ENCODE measurements at regions not wholly inside any gene's neighbourhood (a gene's known extent, or its start where the extent isn't known, plus 50 kb on each side); places are given as distances from the start of the nearest gene placed in this dataset.
"Not testable (repeated sequence)": the region's sequence is repeated elsewhere in the genome, so short reads cannot be mapped to it uniquely, and the experiment has no call there.

- Histone ChIP-seq H3K4me3 (ENCODE audit: low read length in 2 of 2) (no peak overlapping the region), H3K79me1 (ENCODE audit: low read depth, low read length) (no peaks in the 10 kb centered on the region), H3K18ac (ENCODE audit: low read length) (no peak overlapping the region), H4K8ac (ENCODE audit: low read depth, low read length) (no peak overlapping the region), H3K9me3 (replicated peaks in 1 of 2; ENCODE audit: control insufficient read depth in 2 of 2, insufficient read depth in 1 of 2, low read depth in 1 of 2, low read length in 2 of 2) (no peaks in the 10 kb centered on the region), H3K27me3 (ENCODE audit: control insufficient read depth in 3 of 3, insufficient read depth in 3 of 3, low read depth in 1 of 3, low read length in 3 of 3) (no peaks in the 10 kb centered on the region), H3K14ac (ENCODE audit: low read length) (no peak overlapping the region), H2AK5ac (ENCODE audit: low read depth, low read length) (no peak overlapping the region), H2BK120ac (ENCODE audit: low read depth, low read length) (no peak overlapping the region), H2BK5ac (ENCODE audit: low read length) (no peak overlapping the region), H2BK15ac (ENCODE audit: low read length) (peak overlapping the region; percentile 2), H3K27ac (replicated peaks; ENCODE audit: low read length) (no peak overlapping the region), H3K9ac (ENCODE audit: low read depth, low read length, poor library complexity) (no peak overlapping the region), H2BK12ac (ENCODE audit: low read length) (no peak overlapping the region), H3K4me1 (ENCODE audit: control insufficient read depth in 2 of 2, insufficient read depth in 1 of 2, low read depth in 1 of 2, low read length in 2 of 2) (no peaks in the 10 kb centered on the region), H3K23ac (ENCODE audit: low read depth, low read length, poor library complexity) (no peak overlapping the region), H3K4me2 (ENCODE audit: insufficient read depth, low read length, poor library complexity, severe bottlenecking) (no peak overlapping the region), H2AFZ (ENCODE audit: low read length) (no peak overlapping the region), H3K36me3 (replicated peaks in 1 of 2; ENCODE audit: control insufficient read depth in 2 of 2, insufficient read depth in 2 of 2, low read length in 2 of 2) (no peaks in the 10 kb centered on the region), H4K91ac (ENCODE audit: low read depth, low read length, poor library complexity) (no peak overlapping the region), H3K4ac (ENCODE audit: low read length) (no peak overlapping the region)
- no peak for DNase-seq (ENCODE audit: low spot score)
- no CpG with 5 or more reads among the region's 12 CpGs for WGBS, 2 donors (ENCODE audit: extremely low coverage in 2 of 2, insufficient read length in 2 of 2, insufficient replicate concordance in 1 of 2)
These were observed 150.3 kb upstream of the CHST15 start for GRCh38 chr10:124243702-124244121.

- Histone ChIP-seq H3K27me3 (ENCODE audit: control insufficient read depth in 3 of 3, insufficient read depth in 3 of 3, low read depth in 1 of 3, low read length in 3 of 3) (no peaks in the 10 kb centered on the region), H4K8ac (ENCODE audit: low read depth, low read length) (no peak overlapping the region), H3K4me3 (ENCODE audit: low read length in 2 of 2) (no peak overlapping the region), H3K9me3 (replicated peaks in 1 of 2; ENCODE audit: control insufficient read depth in 2 of 2, insufficient read depth in 1 of 2, low read depth in 1 of 2, low read length in 2 of 2) (no peaks in the 10 kb centered on the region), H2BK120ac (ENCODE audit: low read depth, low read length) (no peak overlapping the region), H2AFZ (ENCODE audit: low read length) (no peak overlapping the region), H2BK15ac (ENCODE audit: low read length) (no peak overlapping the region), H3K14ac (ENCODE audit: low read length) (no peak overlapping the region), H3K18ac (ENCODE audit: low read length) (no peak overlapping the region), H3K4me1 (ENCODE audit: control insufficient read depth in 2 of 2, insufficient read depth in 1 of 2, low read depth in 1 of 2, low read length in 2 of 2) (no peaks in the 10 kb centered on the region), H3K27ac (replicated peaks; ENCODE audit: low read length) (no peak overlapping the region), H2AK5ac (ENCODE audit: low read depth, low read length) (no peak overlapping the region), H2BK12ac (ENCODE audit: low read length) (no peak overlapping the region), H3K4me2 (ENCODE audit: insufficient read depth, low read length, poor library complexity, severe bottlenecking) (no peak overlapping the region), H3K79me1 (ENCODE audit: low read depth, low read length) (no peaks in the 10 kb centered on the region), H3K9ac (ENCODE audit: low read depth, low read length, poor library complexity) (no peak overlapping the region), H3K36me3 (replicated peaks in 1 of 2; ENCODE audit: control insufficient read depth in 2 of 2, insufficient read depth in 2 of 2, low read length in 2 of 2) (no peaks in the 10 kb centered on the region), H3K4ac (ENCODE audit: low read length) (no peak overlapping the region), H2BK5ac (ENCODE audit: low read length) (peak overlapping the region; percentile 53), H3K23ac (ENCODE audit: low read depth, low read length, poor library complexity) (no peak overlapping the region), H4K91ac (ENCODE audit: low read depth, low read length, poor library complexity) (no peak overlapping the region)
- DNase-seq (ENCODE audit: low spot score) = no peak
- WGBS, 2 donors (ENCODE audit: extremely low coverage in 2 of 2, insufficient read length in 2 of 2, insufficient replicate concordance in 1 of 2) = no CpG with 5 or more reads among the region's 8 CpGs
These were observed 149.4 kb upstream of the CHST15 start for GRCh38 chr10:124242791-124243190.

GRCh38 chr10:124242365-124242764 lies 149.0 kb upstream of the CHST15 start:
- H3K23ac ChIP-seq (ENCODE audit: low read depth, low read length, poor library complexity) = no peak overlapping the region
- no peak overlapping the region for H2AK5ac ChIP-seq (ENCODE audit: low read depth, low read length)
- WGBS, 2 donors (ENCODE audit: extremely low coverage in 2 of 2, insufficient read length in 2 of 2, insufficient replicate concordance in 1 of 2) = no CpG with 5 or more reads among the region's 7 CpGs
- H3K9me3 ChIP-seq (replicated peaks in 1 of 2; ENCODE audit: control insufficient read depth in 2 of 2, insufficient read depth in 1 of 2, low read depth in 1 of 2, low read length in 2 of 2) = no peaks in the 10 kb centered on the region
- DNase-seq (ENCODE audit: low spot score) = no peak
- peak overlapping the region; percentile 53 for H2BK5ac ChIP-seq (ENCODE audit: low read length)
- no peak overlapping the region for H2BK15ac ChIP-seq (ENCODE audit: low read length)
- no peak overlapping the region for H2BK12ac ChIP-seq (ENCODE audit: low read length)
- no peaks in the 10 kb centered on the region for H3K36me3 ChIP-seq (replicated peaks in 1 of 2; ENCODE audit: control insufficient read depth in 2 of 2, insufficient read depth in 2 of 2, low read length in 2 of 2)
- H4K91ac ChIP-seq (ENCODE audit: low read depth, low read length, poor library complexity) = no peak overlapping the region
- H3K9ac ChIP-seq (ENCODE audit: low read depth, low read length, poor library complexity) = no peak overlapping the region
- H4K8ac ChIP-seq (ENCODE audit: low read depth, low read length) = no peak overlapping the region
- no peaks in the 10 kb centered on the region for H3K4me1 ChIP-seq (ENCODE audit: control insufficient read depth in 2 of 2, insufficient read depth in 1 of 2, low read depth in 1 of 2, low read length in 2 of 2)
- H3K27me3 ChIP-seq (ENCODE audit: control insufficient read depth in 3 of 3, insufficient read depth in 3 of 3, low read depth in 1 of 3, low read length in 3 of 3) = no peaks in the 10 kb centered on the region
- no peaks in the 10 kb centered on the region for H3K79me1 ChIP-seq (ENCODE audit: low read depth, low read length)
- no peak overlapping the region for H3K14ac ChIP-seq (ENCODE audit: low read length)
- H3K18ac ChIP-seq (ENCODE audit: low read length) = no peak overlapping the region
- no peak overlapping the region for H3K4ac ChIP-seq (ENCODE audit: low read length)
- H2BK120ac ChIP-seq (ENCODE audit: low read depth, low read length) = no peak overlapping the region
- no peak overlapping the region for H3K4me2 ChIP-seq (ENCODE audit: insufficient read depth, low read length, poor library complexity, severe bottlenecking)
- no peak overlapping the region for H3K4me3 ChIP-seq (ENCODE audit: low read length in 2 of 2)
- H3K27ac ChIP-seq (replicated peaks; ENCODE audit: low read length) = no peak overlapping the region
- H2AFZ ChIP-seq (ENCODE audit: low read length) = no peak overlapping the region

GRCh38 chr10:124241510-124241909 lies 148.1 kb upstream of the CHST15 start:
- not testable (repeated sequence) for H3K4me2 ChIP-seq (ENCODE audit: insufficient read depth, low read length, poor library complexity, severe bottlenecking); H3K9ac ChIP-seq (ENCODE audit: low read depth, low read length, poor library complexity); H3K4me1 ChIP-seq (ENCODE audit: control insufficient read depth in 2 of 2, insufficient read depth in 1 of 2, low read depth in 1 of 2, low read length in 2 of 2)

More at GRCh38 chr10:124241510-124241909, 148.1 kb upstream of the CHST15 start:
- WGBS, 2 donors (ENCODE audit: extremely low coverage in 2 of 2, insufficient read length in 2 of 2, insufficient replicate concordance in 1 of 2) = no CpG with 5 or more reads among the region's 5 CpGs
- not testable (repeated sequence) for H3K9me3 ChIP-seq (replicated peaks in 1 of 2; ENCODE audit: control insufficient read depth in 2 of 2, insufficient read depth in 1 of 2, low read depth in 1 of 2, low read length in 2 of 2); H3K14ac ChIP-seq (ENCODE audit: low read length); H3K79me1 ChIP-seq (ENCODE audit: low read depth, low read length); H2AFZ ChIP-seq (ENCODE audit: low read length); H3K4ac ChIP-seq (ENCODE audit: low read length); H3K4me3 ChIP-seq (ENCODE audit: low read length in 2 of 2); H2BK12ac ChIP-seq (ENCODE audit: low read length); H2AK5ac ChIP-seq (ENCODE audit: low read depth, low read length); H4K8ac ChIP-seq (ENCODE audit: low read depth, low read length); H2BK15ac ChIP-seq (ENCODE audit: low read length); H3K36me3 ChIP-seq (replicated peaks in 1 of 2; ENCODE audit: control insufficient read depth in 2 of 2, insufficient read depth in 2 of 2, low read length in 2 of 2); H2BK5ac ChIP-seq (ENCODE audit: low read length); H3K27me3 ChIP-seq (ENCODE audit: control insufficient read depth in 3 of 3, insufficient read depth in 3 of 3, low read depth in 1 of 3, low read length in 3 of 3); H2BK120ac ChIP-seq (ENCODE audit: low read depth, low read length); DNase-seq (ENCODE audit: low spot score); H3K23ac ChIP-seq (ENCODE audit: low read depth, low read length, poor library complexity); H3K18ac ChIP-seq (ENCODE audit: low read length); H4K91ac ChIP-seq (ENCODE audit: low read depth, low read length, poor library complexity); H3K27ac ChIP-seq (replicated peaks; ENCODE audit: low read length)

Data from neuronal stem cell (in vitro differentiated cells).